Body of pancreas (tissue), 4 donors: ENCODE measurements at regions not wholly inside any gene's neighbourhood (a gene's known extent, or its start where the extent isn't known, plus 50 kb on each side); places are given as distances from the start of the nearest gene placed in this dataset.

Experiments
- CTCF ChIP-seq, 7 experiments: fragments of 450-650 bp in 4 of 7; fragments of 200-600 bp in 3 of 7; sonication (generic) in 3 of 7; IDR thresholded peaks; one replicate each; pipeline ENCODE4 v1.5.1; 2016 to 2019; ENCODE audit warnings: antibody characterized with exemption in 7 of 7
- POLR2A ChIP-seq, 3 donors: fragments of 450-650 bp; IDR thresholded peaks; one replicate each; pipeline ENCODE4 v1.6.1; 2016; ENCODE audit warnings: antibody characterized with exemption in 3 of 3, mild to moderate bottlenecking in 2 of 3

- TF ChIP-seq POLR2A (IDR thresholded peaks at IDR 0.05) (no peak), CTCF (IDR thresholded peaks at IDR 0.05) (no peak)
Measured at GRCh38 chr2:208827549-208828221, 421.1 kb downstream of the PTH2R start.
